Activated CD4-positive, alpha-beta T cell treated with anti-CD3 and anti-CD28 coated beads for 4 hours (primary cell): ENCODE measurements at regions not wholly inside any gene's neighbourhood (a gene's known extent, or its start where the extent isn't known, plus 50 kb on each side); places are given as distances from the start of the nearest gene placed in this dataset.

ENCODE experiments used
- DNase-seq, 2 donors: peaks; one replicate each; pipeline ENCODE4 v3.0.0-alpha.2; 2020

DNA sequence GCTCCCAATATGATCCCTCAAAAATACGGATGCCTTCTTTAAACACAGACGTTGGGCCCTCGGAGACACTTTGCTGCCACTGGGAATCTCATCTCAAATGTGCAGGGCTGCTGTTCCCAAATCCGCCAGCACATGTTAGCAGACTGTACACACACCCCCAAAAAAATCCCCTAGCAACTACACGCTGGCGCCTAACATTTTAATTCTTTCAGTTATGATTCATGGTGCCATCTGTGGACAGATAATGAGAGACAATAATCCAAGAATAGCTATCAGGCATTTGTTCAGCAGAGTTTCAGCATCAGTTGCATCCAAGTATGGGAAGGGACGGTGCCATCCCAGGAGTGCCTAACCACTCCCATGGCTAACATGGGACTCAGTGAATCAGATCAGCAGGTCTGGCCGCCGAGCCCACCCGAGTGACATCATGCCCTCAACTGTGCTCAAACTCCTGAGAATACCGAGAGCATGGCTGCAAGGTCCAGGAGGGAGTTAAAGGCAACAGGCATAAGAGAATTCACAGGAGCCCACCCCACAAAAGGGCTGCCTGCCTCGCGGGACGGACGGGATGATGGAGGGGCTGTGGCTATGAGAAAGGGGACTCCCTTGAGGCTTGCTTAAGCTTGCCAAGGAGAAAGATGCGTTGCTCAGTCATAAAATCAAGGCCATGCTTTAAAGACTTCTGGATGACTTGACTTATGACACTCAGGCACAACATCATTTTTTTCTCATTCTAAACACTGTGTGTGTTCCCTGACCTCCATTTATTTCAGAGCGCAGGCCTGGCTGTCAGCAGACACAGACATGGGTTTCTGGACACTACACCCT lies 337.0 kb downstream of the SHANK2 start:
- DNase-seq, result no peak

- DNase-seq, result no peak
These were observed 336.0 kb downstream of the SHANK2 start for GRCh38 chr11:70916351-70916750.

GRCh38 chr11:70918242-70918641 lies 334.1 kb downstream of the SHANK2 start:
- DNase-seq, result no peak

DNA sequence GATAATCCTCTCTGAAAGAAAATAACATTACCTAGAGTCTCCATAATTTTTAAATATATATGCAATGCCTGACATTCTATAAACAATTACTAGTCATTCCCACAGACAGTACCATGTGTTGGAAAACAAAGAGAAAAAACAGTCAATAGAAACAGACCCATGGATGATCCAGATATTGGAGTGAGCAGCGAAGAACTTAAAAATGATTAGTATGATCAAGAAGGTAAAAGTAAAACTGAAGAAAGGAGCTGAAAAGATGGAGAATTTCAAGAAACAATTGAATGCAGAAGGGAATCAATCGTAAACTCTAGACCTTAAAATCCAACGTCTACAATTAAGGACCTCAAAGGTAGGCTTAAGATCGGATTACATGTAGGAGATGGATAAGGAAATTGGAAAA lies 330.6 kb downstream of the SHANK2 start:
- no peak for DNase-seq

DNA sequence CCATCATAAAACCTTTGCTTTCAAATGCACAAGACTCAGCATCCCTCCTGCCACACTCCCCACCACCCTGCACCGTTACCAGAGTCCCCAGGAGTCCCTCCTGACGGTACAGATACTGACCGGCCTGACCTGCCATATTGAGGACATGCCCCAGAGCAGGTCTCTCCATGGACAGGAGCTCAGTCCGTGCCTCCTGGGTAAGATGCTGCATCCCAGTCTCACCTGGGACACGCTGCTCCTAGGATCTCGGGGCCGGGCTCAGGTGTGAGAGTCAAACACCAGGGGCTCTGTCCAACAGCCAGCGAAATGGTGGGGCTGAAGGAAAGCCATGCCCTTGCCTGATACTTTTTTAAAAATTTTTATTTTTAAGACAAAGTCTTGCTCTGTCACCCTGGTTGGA lies 328.3 kb downstream of the SHANK2 start:
- DNase-seq, result no peak

- no peak for DNase-seq
These were observed 327.1 kb downstream of the SHANK2 start for GRCh38 chr11:70925238-70925637.

DNA sequence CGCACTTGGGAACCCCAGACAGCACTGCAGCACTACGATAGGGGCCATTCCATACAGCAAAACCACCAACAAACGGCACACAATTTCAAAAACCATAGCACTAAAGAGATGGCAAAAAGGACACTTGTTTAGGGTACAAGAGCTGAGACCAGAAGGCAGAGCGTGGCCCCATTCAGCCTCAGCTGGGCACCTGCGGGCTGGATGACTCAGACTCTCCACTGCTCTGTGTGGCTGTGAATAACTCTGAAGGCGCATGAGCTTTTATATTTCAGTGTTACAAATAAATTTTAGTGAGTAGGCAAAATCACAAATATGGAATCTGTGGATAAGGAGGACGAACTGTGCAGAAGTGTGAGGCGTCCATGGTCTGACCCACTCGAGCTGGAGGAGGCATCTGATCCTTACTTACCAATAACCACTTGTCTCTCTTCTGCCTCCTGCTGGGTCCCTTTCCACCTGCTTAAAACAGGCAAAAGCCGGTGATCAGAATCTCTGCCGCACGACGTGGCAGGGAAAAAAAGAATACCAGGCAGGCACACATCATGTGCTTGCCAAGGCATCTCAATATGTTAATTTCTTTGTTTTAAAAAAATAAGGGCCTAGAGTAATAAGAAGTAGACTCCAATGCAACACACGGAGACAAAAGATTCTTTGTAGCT lies 325.7 kb downstream of the SHANK2 start:
- DNase-seq, result no peak

DNA sequence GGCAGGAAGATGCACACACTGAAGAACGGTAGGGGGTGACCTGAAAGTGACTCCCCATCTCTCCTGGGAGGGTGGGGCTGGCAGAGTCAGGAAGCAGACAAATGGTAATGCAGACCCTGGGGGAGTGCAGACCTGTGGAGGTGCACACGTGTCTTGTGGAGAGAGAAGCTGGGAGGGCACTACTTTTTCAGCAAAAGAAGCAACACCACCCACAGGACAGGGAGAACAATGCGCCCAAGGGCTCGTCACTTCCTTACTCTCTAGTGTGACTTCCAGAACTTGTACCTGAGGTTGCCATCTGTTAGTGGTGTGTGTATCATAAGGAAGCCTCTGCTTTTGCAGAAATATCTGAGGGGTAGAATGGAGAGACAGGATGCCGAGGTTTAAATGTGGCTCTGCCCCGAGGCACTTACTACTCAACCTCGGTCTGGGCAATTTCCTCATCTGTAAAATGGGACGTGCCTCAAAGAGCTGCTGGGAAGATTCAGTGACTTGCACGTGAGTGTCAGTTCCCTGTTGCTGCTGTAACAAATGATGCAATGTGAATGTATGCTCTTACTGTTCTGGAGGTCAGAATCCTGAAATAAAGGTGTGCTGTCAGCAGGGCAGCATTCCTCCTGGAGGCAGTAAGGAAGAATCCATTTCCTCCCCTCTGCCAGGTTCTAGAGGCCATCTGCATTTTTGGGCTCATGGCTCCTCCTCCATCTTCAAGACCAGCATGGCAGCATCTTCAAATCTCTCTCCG lies 323.4 kb downstream of the SHANK2 start:
- DNase-seq, result no peak

- no peak for DNase-seq
These were observed 322.2 kb downstream of the SHANK2 start for GRCh38 chr11:70930215-70930614.

DNA sequence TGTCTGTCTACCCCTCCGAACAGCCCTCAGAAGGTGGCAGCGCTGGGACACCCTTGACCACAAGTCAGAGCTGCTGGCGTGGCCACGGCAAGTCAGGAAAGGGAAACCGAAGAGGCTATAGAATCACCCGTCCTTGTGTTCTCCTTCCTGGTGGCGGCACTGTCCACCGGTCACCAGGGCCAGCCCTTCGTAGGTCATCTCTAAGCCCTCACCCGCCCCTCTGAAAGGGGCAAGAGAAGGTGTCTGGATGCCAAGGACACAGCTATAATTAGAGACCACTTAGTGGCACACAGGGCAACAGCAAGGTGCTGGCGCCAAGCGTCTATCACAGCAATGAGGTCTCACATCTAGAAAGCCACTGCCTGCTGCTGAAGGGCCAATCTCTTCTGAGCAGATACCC lies 320.9 kb downstream of the SHANK2 start:
- DNase-seq, result no peak

- DNase-seq, result no peak
These were observed 318.3 kb downstream of the SHANK2 start for GRCh38 chr11:70933981-70934583.

DNA sequence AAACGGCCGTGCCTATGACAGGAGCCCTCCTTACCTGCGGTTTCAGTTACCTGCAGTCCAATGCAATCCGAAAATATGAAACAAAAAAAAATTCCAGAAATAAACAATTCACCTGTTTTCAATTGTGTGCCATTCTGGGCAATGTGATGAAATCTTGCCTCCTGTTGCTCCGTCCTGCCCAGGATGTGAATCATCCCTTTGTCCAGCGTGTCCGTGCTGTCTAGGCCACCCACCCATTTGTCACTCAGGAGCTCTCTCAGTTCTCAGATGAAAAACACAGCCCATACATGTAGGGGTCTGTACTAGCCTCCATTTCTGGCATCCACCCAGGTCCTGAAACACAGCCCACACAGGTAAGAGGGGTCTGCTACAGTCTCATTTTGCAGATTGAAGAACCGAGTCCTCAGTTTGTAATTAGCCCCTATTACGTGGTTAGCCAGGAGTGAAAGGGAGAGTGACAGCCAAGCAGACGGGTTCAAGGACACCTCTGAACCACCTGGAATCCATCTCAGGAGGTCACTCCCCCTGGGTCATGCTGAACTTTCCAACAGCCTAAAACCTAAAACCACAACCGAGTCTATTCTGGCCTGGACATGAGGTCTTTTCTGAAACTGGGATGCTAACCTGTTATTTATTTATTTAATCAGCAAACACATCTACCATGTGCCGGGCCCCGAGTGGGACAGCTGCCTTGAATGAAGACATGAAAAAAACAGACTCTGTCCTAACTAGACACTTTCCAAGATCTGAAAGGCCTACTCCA lies 317.2 kb downstream of the SHANK2 start:
- DNase-seq, result no peak

- no peak for DNase-seq
These were observed 309.8 kb downstream of the SHANK2 start for GRCh38 chr11:70942593-70942992.

DNA sequence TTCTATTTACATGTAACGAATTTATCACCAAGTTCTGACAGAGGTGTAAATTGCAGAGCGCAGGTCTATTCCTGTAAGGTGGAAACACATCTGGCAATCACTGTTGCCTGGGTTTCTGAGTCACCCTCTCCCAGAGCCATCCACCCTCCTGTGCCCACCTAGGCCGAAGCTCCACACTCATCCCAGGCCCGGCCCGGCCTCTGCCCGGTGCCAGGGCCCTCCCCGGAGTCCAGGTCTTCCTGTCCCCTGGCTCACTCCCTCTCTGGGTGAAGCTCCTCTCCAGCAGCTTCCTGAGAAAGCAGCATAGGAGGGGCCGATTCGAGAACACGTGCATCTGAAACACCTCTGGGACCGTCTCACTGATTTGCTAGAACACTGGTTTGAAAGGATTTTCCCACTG lies 308.2 kb downstream of the SHANK2 start:
- DNase-seq, result no peak

DNA sequence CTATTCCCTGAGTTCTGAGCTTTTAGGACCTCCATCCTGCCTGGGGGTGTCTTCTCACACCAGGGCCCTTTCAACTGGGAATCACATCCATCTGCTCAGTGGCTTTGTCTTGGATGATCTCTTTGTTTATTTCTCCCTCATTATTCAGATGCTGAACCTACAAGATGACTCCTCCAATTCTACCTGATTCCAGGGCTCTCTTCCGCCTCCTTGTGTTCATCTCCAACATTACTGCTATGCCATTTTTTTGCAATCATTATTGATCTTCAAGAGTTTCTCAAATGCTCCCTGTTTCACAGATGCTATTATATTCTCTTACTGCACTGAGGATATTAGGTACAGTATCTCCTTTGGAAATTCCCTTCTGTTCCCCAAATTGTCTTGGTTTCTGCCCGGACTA lies 307.7 kb downstream of the SHANK2 start:
- DNase-seq, result no peak

GRCh38 chr11:70948398-70948797 lies 304.0 kb downstream of the SHANK2 start:
- no peak for DNase-seq

DNA sequence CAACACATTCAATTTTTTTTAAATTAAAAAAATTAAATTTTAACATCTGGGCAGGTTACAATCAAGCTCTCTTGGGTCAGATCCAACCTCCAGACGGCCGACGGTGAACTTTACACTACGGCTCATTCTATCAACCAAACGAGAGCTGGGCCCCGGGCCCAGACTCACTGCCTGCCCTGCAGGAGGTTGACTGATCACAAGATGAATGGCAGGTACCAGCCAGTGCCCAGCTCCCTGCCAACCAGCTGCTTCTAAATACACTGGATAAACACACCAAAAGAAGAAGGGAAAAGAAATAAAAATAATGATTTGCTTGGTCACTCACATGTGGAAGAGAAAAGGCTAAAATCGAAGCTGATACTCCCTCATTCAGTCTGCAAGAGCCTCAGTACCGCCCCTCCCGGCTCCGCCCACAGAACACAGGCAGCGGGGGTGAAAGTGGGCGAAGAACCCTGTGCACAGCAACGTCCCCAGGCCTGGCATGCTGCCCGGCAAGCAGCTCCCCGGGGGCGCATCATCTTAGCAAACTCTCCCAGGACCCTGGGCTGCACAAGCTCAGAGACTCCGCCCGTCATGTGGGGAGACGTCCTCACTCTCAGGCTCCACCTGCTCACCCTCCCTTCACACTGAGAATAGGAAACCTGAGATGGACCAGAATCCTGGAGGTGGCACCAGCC lies 303.4 kb downstream of the SHANK2 start:
- DNase-seq, result no peak

DNA sequence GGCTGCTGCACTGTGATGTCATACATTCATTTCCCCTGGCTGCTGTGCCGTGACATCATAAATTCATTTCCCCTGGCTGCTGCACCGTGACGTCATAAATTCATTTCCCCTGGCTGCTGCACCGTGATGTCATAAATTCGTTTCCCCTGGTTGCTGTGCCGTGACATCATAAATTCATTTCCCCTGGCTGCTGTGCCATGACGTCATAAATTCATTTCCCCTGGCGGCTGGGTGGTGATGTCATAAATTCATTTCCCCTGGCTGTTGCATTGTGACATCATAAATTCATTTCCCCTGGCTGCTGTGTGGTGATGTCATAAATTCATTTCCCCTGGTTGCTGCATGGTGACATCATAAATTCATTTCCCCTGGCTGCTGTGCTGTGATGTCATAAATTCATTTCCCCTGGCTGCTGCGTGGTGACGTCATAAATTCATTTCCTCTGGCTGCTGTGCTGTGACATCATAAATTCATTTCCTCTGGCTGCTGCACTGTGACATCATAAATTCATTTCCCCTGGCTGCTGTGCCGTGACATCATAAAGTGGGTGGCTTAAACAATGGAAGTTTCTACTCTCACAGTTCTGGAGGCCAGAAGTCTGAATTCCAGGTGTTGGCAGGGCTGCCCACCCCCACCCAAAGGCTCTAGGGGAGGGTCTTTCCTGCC lies 301.1 kb downstream of the SHANK2 start:
- no peak for DNase-seq

DNA sequence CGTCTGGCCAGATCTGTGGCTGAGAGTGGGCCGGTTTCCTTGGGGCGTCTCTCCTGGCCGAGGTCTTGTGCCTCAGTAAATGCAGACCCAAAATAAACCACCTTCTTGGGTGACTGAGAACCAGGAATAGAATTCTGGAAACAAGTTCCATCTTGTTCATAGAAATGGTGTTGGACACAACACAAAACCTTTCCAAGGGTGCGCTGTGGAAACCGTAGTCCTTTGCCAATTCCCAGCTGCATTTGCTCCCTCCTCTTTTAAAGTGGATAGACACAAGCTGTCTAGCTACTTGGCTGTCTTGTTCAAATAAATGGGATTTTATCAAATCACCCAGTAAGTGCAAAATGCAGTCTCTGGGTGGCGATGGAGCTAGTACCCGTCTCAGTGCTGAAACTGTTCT lies 300.2 kb downstream of the SHANK2 start:
- no peak for DNase-seq

DNA sequence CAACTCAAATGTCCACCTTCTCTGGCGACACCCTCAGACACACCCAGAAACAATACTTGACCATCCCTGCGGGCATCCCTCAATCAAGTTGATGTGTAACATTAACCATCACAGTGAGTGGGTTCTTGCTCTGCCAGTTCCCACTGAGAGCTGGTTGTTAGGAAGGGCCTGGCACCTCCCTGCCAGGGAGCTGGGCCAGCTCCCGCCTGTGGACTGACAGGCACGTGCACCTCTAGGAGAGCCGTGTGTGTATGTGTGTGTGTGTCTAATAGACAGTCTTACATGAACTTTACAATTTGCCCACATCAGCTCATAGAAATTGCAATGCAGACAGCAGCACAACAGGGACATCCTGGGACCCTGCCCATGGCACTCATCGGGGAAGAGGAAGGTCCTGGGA lies 298.7 kb downstream of the SHANK2 start:
- no peak for DNase-seq

- DNase-seq, result no peak
These were observed 297.9 kb downstream of the SHANK2 start for GRCh38 chr11:70954471-70954870.
